ENCODE measurements at regions not wholly inside any gene's neighbourhood (a gene's known extent, or its start where the extent isn't known, plus 50 kb on each side); places are given as distances from the start of the nearest gene placed in this dataset.

- ChIA-PET CTCF (no interaction called here), POLR2A (ENCODE audit: unreplicated experiment) (interaction anchor here (0.6 to 0.8 kb wide), 2 partner anchors 279 to 284 kb away, joined by 6 to 8 read pairs; no protein-coding TSS in a partner anchor)
- BruUV-seq (replicated peaks): no TSS peak
Observed at GRCh38 chr5:148759101-148759500, 67.3 kb upstream of the ADRB2 start.

GRCh38 chr5:148760945-148761638 is 65.3 kb upstream of the ADRB2 start:
- TF ChIP-seq EZH2phosphoT487 (IDR thresholded peaks at IDR 0.05; ENCODE audit: borderline replicate concordance, low read length): no peak
- TF ChIP-seq CTCF (conservative IDR thresholded peaks at IDR 0.05; ENCODE audit: low read depth, low read length): no peak
- no peak for TF ChIP-seq EZH2 (IDR thresholded peaks at IDR 0.05; ENCODE audit: low read length, unreplicated experiment)
- POLR2A ChIA-PET (ENCODE audit: unreplicated experiment): no interaction called here
- no peak overlapping the region for H3K27ac ChIP-seq (ENCODE audit: low read length)

More at GRCh38 chr5:148759101-148759500, 67.3 kb upstream of the ADRB2 start:
- Histone ChIP-seq H3K4me3 (ENCODE audit: low read length) (no peak overlapping the region), H3K79me2 (ENCODE audit: low read length) (no peaks in the 10 kb centered on the region), H3K9ac (ENCODE audit: low read length) (no peak overlapping the region), H3K36me3 (ENCODE audit: low read depth, low read length) (no peaks in the 10 kb centered on the region), H3K4me1 (ENCODE audit: insufficient read depth, low read length) (no peaks in the 10 kb centered on the region), H3K27ac (ENCODE audit: low read length) (no peak overlapping the region), H3K27me3 (ENCODE audit: low read length) (no peaks in the 10 kb centered on the region), H3K9me3 (ENCODE audit: low read length) (peaks cover 20% of the 10 kb centered on the region), H3K4me2 (ENCODE audit: low read length) (no peak overlapping the region), H2AFZ (ENCODE audit: low read length) (no peak overlapping the region), H3K9me2 (replicated peaks; ENCODE audit: low read length) (no peaks in the 10 kb centered on the region), H3F3A (ENCODE audit: low read length, unreplicated experiment) (no peaks in the 10 kb centered on the region), H4K20me1 (ENCODE audit: low read length) (no peaks in the 10 kb centered on the region)
- intact Hi-C loops (cut with micrococcal nuclease): no loop called here
- DNase-seq (no peak), ATAC-seq (no peak)
- TF ChIP-seq CTCF (conservative IDR thresholded peaks at IDR 0.05; ENCODE audit: low read depth, low read length) (no peak), EZH2phosphoT487 (IDR thresholded peaks at IDR 0.05; ENCODE audit: borderline replicate concordance, low read length) (no peak), EZH2 (IDR thresholded peaks at IDR 0.05; ENCODE audit: low read length, unreplicated experiment) (no peak)

GRCh38 chr5:148763996-148764395 is 62.4 kb upstream of the ADRB2 start:
- no peak for TF ChIP-seq CTCF (conservative IDR thresholded peaks at IDR 0.05; ENCODE audit: low read depth, low read length)
- TF ChIP-seq EZH2 (IDR thresholded peaks at IDR 0.05; ENCODE audit: low read length, unreplicated experiment): no peak
- BruUV-seq (replicated peaks): no TSS peak
- no peaks in the 10 kb centered on the region for H4K20me1 ChIP-seq (ENCODE audit: low read length)
- H3K4me1 ChIP-seq (ENCODE audit: insufficient read depth, low read length): peaks cover 8% of the 10 kb centered on the region; the same call in 1 of the 2 replicates
- H3K4me3 ChIP-seq (ENCODE audit: low read length): no peak overlapping the region
- H3F3A ChIP-seq (ENCODE audit: low read length, unreplicated experiment): no peaks in the 10 kb centered on the region
- no peaks in the 10 kb centered on the region for H3K36me3 ChIP-seq (ENCODE audit: low read depth, low read length)
- intact Hi-C loops (cut with micrococcal nuclease): no loop called here
- no peak overlapping the region for H3K4me2 ChIP-seq (ENCODE audit: low read length)
- H3K27ac ChIP-seq (ENCODE audit: low read length): no peak overlapping the region
- no peak overlapping the region for H3K9ac ChIP-seq (ENCODE audit: low read length)
- DNase-seq (no peak), ATAC-seq (no peak)
- no peaks in the 10 kb centered on the region for H3K27me3 ChIP-seq (ENCODE audit: low read length)
- POLR2A ChIA-PET (ENCODE audit: unreplicated experiment): no interaction called here
- CTCF ChIA-PET: interaction anchor here (0.6 kb wide), 1 partner anchor 32 kb away, joined by 3 read pairs; no protein-coding TSS in a partner anchor
- H2AFZ ChIP-seq (ENCODE audit: low read length): no peak overlapping the region
- no peaks in the 10 kb centered on the region for H3K9me3 ChIP-seq (ENCODE audit: low read length)
- no peaks in the 10 kb centered on the region for H3K79me2 ChIP-seq (ENCODE audit: low read length)
- H3K9me2 ChIP-seq (replicated peaks; ENCODE audit: low read length): 0 out of 2 replicates have a peak, but pooled peaks cover 4% of the 10 kb centered on the region

More at GRCh38 chr5:148760945-148761638, 65.3 kb upstream of the ADRB2 start:
- no peak overlapping the region for H3K4me2 ChIP-seq (ENCODE audit: low read length)
- ATAC-seq: no peak
- H4K20me1 ChIP-seq (ENCODE audit: low read length): no peaks in the 10 kb centered on the region
- no peak for DNase-seq
- peaks cover under 1% of the 10 kb centered on the region; the same call in 1 of the 2 replicates for H3K4me1 ChIP-seq (ENCODE audit: insufficient read depth, low read length)
- no peaks in the 10 kb centered on the region for H3K9me2 ChIP-seq (replicated peaks; ENCODE audit: low read length)
- H3K27me3 ChIP-seq (ENCODE audit: low read length): no peaks in the 10 kb centered on the region
- BruUV-seq (replicated peaks): no TSS peak
- intact Hi-C loops (cut with micrococcal nuclease): no loop called here
- no peak overlapping the region for H2AFZ ChIP-seq (ENCODE audit: low read length)
- 0 out of 2 replicates have a peak, but pooled peaks cover 7% of the 10 kb centered on the region for H3K9me3 ChIP-seq (ENCODE audit: low read length)
- H3K36me3 ChIP-seq (ENCODE audit: low read depth, low read length): no peaks in the 10 kb centered on the region
- no peak overlapping the region for H3K9ac ChIP-seq (ENCODE audit: low read length)
- no peaks in the 10 kb centered on the region for H3F3A ChIP-seq (ENCODE audit: low read length, unreplicated experiment)
- no peaks in the 10 kb centered on the region for H3K79me2 ChIP-seq (ENCODE audit: low read length)
- CTCF ChIA-PET: no interaction called here
- H3K4me3 ChIP-seq (ENCODE audit: low read length): no peak overlapping the region
